Fibroblast of lung (primary cell): ENCODE measurements at regions not wholly inside any gene's neighbourhood (a gene's known extent, or its start where the extent isn't known, plus 50 kb on each side); places are given as distances from the start of the nearest gene placed in this dataset.
A peak's percentile ranks its signal among the peaks of the same experiment; 100 is the strongest.

ENCODE experiments used
- DNase-seq, 2 donors: peaks; one replicate each; pipeline versions ENCODE4 v3.0.0 to v3.0.0-alpha.2; 2010; ENCODE audit warnings: low read depth in 2 of 2
- H2AFZ ChIP-seq: 2 replicates; pipeline ENCODE4 v1.5.1; 2012; ENCODE audit warnings: low read length, control low read depth, inconsistent platforms
- H3K27ac ChIP-seq: 2 replicates; pipeline ENCODE4 v1.5.1; 2011; ENCODE audit warnings: low read length, control low read depth; ENCODE audit not compliant: insufficient read depth
- H3K27me3 ChIP-seq: 2 replicates; pipeline ENCODE4 v1.5.1; 2011; ENCODE audit warnings: mild to moderate bottlenecking, low read length; ENCODE audit not compliant: control insufficient read depth, insufficient read depth
- H3K36me3 ChIP-seq: 2 replicates; pipeline ENCODE4 v1.5.1; 2011; ENCODE audit warnings: low read length; ENCODE audit not compliant: control insufficient read depth, insufficient read depth
- H3K4me1 ChIP-seq: 2 replicates; pipeline ENCODE4 v1.5.1; 2011; ENCODE audit warnings: low read length; ENCODE audit not compliant: control insufficient read depth, insufficient read depth; ENCODE audit errors: extremely low read depth
- H3K4me2 ChIP-seq: 2 replicates; pipeline ENCODE4 v1.5.1; 2011; ENCODE audit warnings: low read length, control low read depth; ENCODE audit not compliant: insufficient read depth; ENCODE audit errors: extremely low read depth
- H3K4me3 ChIP-seq, 4 experiments: fragments of 200-600 bp in 1 of 4; sonication (generic) in 1 of 4; replicated peaks in 1 of 4; 2 replicates each; pipeline ENCODE4 v1.5.1; 2011 to 2016; ENCODE audit warnings: low read length in 4 of 4, low read depth in 3 of 4, mild to moderate bottlenecking in 3 of 4, control low read depth in 2 of 4, inconsistent platforms in 1 of 4, mixed read lengths in 1 of 4; ENCODE audit not compliant: insufficient read depth in 1 of 4; ENCODE audit errors: control extremely low read depth in 1 of 4
- H3K79me2 ChIP-seq: 2 replicates; pipeline ENCODE4 v1.5.1; 2012; ENCODE audit warnings: mild to moderate bottlenecking, low read length, inconsistent platforms; ENCODE audit not compliant: control insufficient read depth, insufficient read depth
- H3K9ac ChIP-seq: 2 replicates; pipeline ENCODE4 v1.5.1; 2011; ENCODE audit warnings: mild to moderate bottlenecking, low read length, control low read depth; ENCODE audit not compliant: insufficient read depth
- H3K9me3 ChIP-seq: 2 replicates; pipeline ENCODE4 v1.5.1; 2012; ENCODE audit warnings: low read depth, low read length; ENCODE audit not compliant: control insufficient read depth, insufficient read depth
- H4K20me1 ChIP-seq: 2 replicates; pipeline ENCODE4 v1.5.1; 2011; ENCODE audit warnings: low read length; ENCODE audit not compliant: control insufficient read depth, insufficient read depth; ENCODE audit errors: extremely low read depth
- EZH2 ChIP-seq: IDR thresholded peaks from 2 replicates; pipeline ENCODE4 v1.5.1; 2012; ENCODE audit warnings: low read length, control low read depth, mild to moderate bottlenecking; ENCODE audit errors: missing control alignments
- TF ChIP-seq, protein P1 (sequence below), 2 donors: IDR thresholded peaks in 1 of 2; conservative IDR thresholded peaks in 1 of 2; 1 replicate in 1 of 2; 2 replicates in 1 of 2; pipeline ENCODE4 v1.5.1; 2011 to 2012; ENCODE audit warnings: low read length in 2 of 2, control low read depth in 1 of 2, inconsistent platforms in 1 of 2, low read depth in 1 of 2, mild to moderate bottlenecking in 1 of 2

DNA sequence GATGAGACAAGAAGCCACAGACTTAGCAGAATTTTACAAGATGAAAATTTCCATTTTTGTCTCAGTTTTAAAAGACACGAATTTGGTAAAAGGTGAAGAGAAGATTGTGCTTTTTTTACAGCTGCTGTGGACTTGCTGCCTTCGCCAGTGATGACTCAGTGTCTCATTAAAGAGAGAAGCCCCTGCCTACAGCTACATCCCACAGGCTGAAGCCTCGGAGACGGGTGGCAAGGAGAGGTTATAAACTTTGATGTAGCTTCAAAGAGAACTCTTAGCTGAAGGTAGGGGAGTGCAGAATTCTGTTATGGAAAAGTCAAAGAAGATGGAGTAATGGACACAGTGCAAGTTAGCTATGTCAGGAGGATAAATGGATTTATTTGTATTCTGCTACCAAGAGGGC is 683.4 kb upstream of the ARGLU1 start:
- Histone ChIP-seq H2AFZ (no peak overlapping the region), H3K27me3 (no peaks in the 10 kb centered on the region), H3K36me3 (no peaks in the 10 kb centered on the region), H3K4me1 (no peaks in the 10 kb centered on the region), H4K20me1 (no peaks in the 10 kb centered on the region), H3K9ac (no peak overlapping the region), H3K27ac (no peak overlapping the region), H3K4me2 (no peak overlapping the region), H3K79me2 (no peaks in the 10 kb centered on the region), H3K9me3 (no peaks in the 10 kb centered on the region), H3K4me3 (no peak overlapping the region)
- no peak for TF ChIP-seq EZH2
- TF ChIP-seq, protein P1, sequence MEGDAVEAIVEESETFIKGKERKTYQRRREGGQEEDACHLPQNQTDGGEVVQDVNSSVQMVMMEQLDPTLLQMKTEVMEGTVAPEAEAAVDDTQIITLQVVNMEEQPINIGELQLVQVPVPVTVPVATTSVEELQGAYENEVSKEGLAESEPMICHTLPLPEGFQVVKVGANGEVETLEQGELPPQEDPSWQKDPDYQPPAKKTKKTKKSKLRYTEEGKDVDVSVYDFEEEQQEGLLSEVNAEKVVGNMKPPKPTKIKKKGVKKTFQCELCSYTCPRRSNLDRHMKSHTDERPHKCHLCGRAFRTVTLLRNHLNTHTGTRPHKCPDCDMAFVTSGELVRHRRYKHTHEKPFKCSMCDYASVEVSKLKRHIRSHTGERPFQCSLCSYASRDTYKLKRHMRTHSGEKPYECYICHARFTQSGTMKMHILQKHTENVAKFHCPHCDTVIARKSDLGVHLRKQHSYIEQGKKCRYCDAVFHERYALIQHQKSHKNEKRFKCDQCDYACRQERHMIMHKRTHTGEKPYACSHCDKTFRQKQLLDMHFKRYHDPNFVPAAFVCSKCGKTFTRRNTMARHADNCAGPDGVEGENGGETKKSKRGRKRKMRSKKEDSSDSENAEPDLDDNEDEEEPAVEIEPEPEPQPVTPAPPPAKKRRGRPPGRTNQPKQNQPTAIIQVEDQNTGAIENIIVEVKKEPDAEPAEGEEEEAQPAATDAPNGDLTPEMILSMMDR (conservative IDR thresholded peaks at IDR 0.05 in 1 of 2, IDR thresholded peaks at IDR 0.05 in 1 of 2; ENCODE audit: low read depth in 1 of 2, low read length in 2 of 2): no peak
- peak in 1 of 2 donors; percentile 49 for DNase-seq

DNA sequence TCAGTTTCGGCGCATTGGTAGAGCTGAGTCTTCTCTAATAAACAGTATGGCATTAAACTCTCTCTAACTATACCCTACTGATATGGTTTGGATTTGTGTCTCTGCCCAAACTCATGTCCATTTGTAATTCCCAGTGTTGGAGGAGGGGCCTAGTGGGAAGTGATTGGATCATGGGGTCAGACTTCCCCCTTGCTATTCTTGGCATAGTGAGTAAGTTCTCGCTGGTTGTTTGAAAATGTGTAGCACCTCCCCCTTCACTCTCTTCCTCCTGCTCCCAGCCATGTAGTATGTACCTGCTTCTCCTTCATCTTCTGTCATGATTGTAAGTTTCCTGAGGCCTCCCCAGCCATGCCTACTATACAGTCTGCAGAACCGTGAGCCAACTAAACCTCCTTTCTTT is 682.7 kb upstream of the ARGLU1 start:
- Histone ChIP-seq H3K36me3 (no peaks in the 10 kb centered on the region), H3K4me1 (no peaks in the 10 kb centered on the region), H3K27ac (no peak overlapping the region), H3K79me2 (no peaks in the 10 kb centered on the region), H3K4me2 (no peak overlapping the region), H3K9me3 (no peaks in the 10 kb centered on the region), H2AFZ (no peak overlapping the region), H3K4me3 (no peak overlapping the region), H4K20me1 (no peaks in the 10 kb centered on the region), H3K27me3 (no peaks in the 10 kb centered on the region), H3K9ac (no peak overlapping the region)
- TF ChIP-seq EZH2: no peak
- TF ChIP-seq, protein P1 (conservative IDR thresholded peaks at IDR 0.05 in 1 of 2, IDR thresholded peaks at IDR 0.05 in 1 of 2; ENCODE audit: low read depth in 1 of 2, low read length in 2 of 2): no peak
- DNase-seq: peak in 1 of 2 donors; percentile 13

DNA sequence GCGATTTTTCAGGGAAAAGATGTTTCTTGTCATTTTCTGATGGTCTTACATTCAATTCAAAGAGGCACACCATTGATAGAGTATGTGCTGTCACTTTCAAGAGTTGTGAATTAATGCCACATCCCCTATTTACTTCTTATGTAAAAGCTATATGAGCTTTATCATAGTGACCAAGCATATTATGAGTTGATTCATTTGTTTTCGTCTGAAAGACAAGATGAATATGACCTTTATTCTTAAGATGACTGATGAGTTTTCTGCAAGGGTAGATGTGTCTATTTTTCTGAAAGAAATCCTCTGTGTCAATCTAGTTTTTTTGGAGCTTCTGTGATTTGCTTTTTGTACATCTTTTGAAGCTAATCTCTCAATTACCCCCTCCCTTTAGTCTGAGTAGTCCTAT is 676.3 kb upstream of the ARGLU1 start:
- DNase-seq: no peak
- H3K27me3 ChIP-seq: no peaks in the 10 kb centered on the region
- H2AFZ ChIP-seq: no peak overlapping the region
- no peaks in the 10 kb centered on the region for H4K20me1 ChIP-seq
- no peaks in the 10 kb centered on the region for H3K9me3 ChIP-seq
- no peak overlapping the region for H3K27ac ChIP-seq
- no peak overlapping the region for H3K9ac ChIP-seq
- no peak overlapping the region for H3K4me2 ChIP-seq
- no peak overlapping the region for H3K4me3 ChIP-seq
- H3K79me2 ChIP-seq: no peaks in the 10 kb centered on the region
- TF ChIP-seq, protein P1 (conservative IDR thresholded peaks at IDR 0.05 in 1 of 2, IDR thresholded peaks at IDR 0.05 in 1 of 2; ENCODE audit: low read depth in 1 of 2, low read length in 2 of 2): no peak
- no peak for TF ChIP-seq EZH2
- H3K4me1 ChIP-seq: no peaks in the 10 kb centered on the region
- H3K36me3 ChIP-seq: no peaks in the 10 kb centered on the region
